NCI-H187 treated with DMSO at 0.1 percent for 48 hours (cell line): ENCODE measurements at regions not wholly inside any gene's neighbourhood (a gene's known extent, or its start where the extent isn't known, plus 50 kb on each side); places are given as distances from the start of the nearest gene placed in this dataset.

Experiments used
- DNase-seq: peaks from one replicate; lab custom pipeline; 2025; lab: John Stamatoyannopoulos, UW

DNA sequence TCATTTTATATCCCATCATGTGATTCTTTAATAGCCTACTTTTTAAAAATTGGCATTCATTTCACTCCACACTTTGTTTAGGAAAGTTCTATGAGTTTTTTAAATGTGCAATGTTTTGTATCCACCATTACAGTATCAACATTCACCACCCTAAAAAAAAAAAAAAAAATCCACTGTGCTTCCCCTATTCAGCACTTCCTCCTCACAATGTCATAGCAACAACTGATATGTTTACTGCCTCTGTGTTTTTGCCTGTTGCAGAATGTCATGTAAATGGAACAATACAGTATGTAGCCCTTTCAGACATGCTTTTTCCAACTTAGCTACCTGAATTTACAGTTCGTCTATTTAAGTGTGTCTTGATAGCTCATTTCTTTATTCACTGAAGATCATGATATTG lies 754.2 kb downstream of the FAM181B start:
- no peak for DNase-seq

DNA sequence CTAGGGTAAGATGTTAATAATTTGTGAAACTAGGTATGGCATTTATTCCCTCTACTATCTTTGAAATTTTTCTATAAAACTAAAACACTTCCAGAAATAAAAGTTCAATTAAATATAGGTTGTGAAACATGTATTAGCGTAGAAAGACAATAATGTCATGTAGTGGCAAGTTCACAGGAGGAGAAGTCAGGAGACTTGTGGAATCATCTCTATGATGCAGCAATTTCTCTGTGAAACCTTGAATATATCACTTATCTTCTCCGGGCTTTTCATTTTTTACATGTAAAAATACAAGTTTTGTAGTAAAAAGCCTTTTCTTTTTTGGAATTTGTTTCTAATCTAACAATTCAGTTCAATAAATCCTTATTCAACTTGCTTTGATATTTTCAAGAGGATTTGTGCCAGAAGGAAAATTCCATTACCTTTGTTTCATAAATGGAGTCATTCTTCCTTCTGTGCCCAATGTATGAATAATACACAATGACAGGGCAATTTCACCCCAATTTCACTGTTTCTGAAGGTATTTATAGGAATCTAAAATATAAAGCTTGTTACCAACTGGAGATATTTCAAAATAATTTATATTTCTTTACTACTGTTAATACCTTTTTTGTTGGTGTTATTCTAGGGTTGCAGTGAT lies 758.3 kb downstream of the FAM181B start:
- DNase-seq, result no peak

GRCh38 chr11:81970886-81971285 lies 762.8 kb downstream of the FAM181B start:
- DNase-seq, result no peak

- no peak for DNase-seq
Observed at GRCh38 chr11:81967242-81967641, 766.4 kb downstream of the FAM181B start.

- DNase-seq, result no peak
Observed at GRCh38 chr11:81966340-81966739, 767.3 kb downstream of the FAM181B start.

DNA sequence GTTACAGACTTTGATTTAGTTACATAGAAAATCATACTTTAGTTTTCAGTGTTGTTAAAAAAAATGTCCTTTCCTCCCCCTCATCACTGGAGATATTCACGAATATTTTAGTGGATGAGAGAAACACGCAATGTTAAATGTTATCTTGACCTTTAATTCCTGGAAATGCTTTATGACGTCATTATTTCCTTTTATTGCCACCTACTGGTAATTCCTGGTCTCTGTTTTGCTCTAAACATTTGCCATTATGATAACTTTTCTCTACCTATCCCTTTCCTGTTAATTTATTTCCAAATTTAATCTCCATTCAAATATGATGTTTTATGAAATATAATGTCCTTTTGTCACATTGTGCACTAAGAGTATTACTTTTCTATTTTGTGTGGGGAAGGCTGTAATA lies 770.6 kb downstream of the FAM181B start:
- DNase-seq, result no peak

DNA sequence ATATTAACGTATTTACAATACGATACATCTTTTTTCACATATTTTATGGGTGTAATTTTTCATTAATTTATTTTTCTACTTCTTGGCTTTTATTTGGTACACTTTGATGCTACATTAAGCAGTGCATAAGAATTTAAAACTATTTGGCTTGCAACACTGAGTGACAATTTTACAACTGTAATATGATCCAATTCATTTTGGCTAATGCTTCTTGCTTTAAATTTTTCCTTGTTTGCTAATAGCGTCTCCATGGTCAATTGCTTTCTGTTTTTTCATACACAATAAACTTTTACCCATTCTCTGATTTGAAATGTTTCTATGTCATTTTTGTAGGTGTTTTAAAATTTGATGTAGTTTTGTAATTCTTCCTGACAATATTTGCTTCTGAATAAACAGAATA lies 773.2 kb downstream of the FAM181B start:
- DNase-seq, result no peak

GRCh38 chr11:81959341-81959740 lies 774.3 kb downstream of the FAM181B start:
- no peak for DNase-seq

DNA sequence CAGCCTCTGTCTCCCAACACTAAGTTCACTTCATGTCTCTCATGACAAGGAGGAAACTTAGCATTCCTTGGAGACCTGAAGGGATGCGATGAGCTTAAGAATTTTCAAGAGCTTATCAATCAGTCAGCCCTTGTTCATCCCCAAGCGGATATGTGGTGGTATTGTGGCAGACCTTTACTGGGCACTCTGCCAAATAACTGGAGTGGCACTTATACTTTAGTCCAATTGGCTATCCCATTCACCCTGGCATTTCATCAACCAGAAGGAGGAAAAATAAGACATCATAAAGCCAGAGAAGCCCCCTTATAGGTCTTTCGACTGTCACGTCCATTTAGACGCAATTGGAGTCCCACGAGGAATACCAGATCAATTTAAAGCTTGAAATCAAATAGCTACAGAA lies 779.4 kb downstream of the FAM181B start:
- DNase-seq, result peak; percentile 11

DNA sequence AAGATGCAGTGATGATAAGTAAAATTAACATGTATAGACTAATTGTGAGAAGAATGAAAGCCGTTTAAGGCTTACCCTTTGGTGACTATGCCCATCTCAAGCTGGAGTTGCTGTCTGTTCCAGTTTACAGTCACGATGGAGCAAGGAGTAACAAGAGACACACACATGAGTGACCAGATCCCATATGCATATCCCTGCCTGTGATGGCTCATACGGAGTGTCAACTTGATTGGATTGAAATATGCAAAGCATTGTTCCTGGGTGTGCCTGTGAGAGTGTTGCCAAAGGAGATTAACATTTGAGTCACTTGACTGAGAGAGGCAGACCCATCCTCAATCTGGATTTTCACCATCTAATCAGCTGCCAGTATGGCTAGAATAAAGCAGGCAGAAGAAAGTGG lies 786.8 kb downstream of the FAM181B start:
- no peak for DNase-seq

DNA sequence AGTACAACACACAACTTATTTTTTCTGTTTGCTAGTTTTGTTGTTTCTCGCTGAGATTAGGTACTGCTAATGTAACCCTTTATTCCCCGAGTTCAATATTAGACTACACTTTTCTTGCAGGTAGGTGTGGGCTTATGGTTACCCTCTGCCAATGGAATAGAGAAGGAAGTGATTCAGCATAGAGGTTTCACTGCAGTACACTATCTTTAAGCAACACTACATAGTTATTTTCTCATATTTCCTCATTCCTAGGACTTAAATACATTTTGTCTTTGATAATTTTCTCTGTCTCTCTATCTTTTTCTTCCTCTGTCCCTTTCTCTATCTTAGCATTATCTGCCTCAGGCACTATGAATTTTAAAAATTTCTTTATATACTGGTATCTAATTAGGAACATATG lies 791.0 kb downstream of the FAM181B start:
- no peak for DNase-seq

DNA sequence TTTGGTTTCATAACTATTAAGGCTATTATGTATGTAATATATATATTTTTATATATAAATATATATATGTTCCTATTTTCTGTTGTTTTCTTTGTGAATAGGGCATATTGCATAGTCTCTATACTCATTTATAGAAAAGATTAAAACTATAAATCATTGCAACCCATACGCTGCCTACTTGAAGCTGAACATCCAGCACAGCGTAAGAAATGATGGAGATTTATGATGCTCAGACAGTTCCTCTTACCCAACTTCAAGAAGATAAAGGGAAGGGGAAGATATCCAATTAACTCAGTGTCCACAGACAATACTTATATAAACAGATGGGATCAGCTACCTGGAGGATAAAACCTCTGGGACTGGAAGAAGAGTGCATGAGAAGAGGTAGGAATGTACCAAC lies 791.7 kb downstream of the FAM181B start:
- DNase-seq, result no peak

- no peak for DNase-seq
Observed at GRCh38 chr11:81932303-81932702, 801.4 kb downstream of the FAM181B start.

DNA sequence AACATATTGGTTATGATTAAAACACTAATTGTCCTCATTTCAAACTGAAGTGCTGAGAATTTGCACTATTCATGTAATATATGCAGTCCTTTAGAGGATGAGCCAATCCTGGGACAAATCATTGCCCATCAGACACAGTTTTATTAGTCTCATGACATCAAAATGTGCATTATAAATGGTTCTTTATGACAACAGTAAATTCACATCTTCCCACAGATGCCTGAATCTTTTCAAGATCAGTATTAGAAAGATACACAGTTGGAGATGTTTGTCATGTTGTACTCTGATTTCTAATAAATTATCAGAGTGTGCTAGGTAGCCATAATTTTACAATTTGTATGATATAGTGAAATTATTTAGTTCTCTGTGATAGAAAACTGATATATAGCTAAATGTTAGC lies 813.5 kb downstream of the FAM181B start:
- DNase-seq, result no peak

DNA sequence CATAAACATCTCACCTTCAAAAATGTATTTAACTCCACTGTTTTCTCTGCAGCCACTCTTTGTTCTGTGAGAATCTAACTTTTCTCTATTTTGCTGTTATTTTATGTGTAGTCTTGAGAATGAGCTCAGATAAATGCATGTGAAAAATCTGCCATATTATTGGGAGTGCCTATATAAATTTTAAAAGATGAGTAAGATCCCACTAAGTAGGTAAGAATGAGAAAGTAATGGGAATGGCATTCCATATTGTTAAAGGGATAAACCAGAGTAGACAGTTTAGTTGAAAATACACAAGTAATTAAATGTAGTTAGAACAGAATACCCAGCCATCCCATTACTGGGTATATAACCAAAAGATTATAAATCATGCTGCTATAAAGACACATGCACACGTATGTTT lies 817.2 kb downstream of the FAM181B start:
- no peak for DNase-seq

DNA sequence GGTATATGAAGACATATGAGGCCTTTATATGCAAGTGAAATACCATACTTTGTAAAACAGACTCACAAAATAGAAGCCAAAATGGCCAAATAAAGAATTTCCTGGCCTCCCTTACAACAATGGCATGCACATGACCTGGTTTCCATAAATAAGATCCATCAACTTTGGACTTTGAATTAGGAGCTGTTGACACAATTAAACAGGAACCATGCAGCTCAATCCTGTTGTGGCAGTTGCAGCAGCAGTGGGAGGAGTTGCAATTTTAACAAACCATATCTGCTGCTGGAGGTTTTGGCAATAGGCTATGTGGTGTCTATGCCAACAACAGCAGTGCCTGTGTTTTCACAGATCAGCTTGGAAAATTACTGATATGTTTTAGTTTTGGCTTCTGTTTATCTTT lies 818.6 kb downstream of the FAM181B start:
- no peak for DNase-seq

DNA sequence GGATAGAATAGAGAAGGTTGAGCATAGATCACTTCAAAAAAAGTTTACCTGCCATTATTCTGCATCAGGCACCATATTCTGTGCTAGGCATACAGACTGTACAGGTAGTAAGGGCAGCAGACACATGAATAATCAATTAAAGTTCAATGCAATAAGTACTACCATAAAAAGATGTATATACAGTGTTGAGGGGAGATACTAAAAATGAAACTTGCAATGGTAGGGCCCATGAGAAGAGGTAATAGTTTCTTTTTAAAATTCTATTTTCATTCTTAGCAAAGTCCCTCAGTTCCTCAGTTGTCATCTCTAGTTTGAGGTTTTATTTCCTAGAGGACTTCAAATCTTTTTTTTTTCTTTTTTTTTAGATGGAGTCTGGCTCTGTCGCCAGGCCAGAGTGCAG lies 819.9 kb downstream of the FAM181B start:
- DNase-seq, result no peak

- DNase-seq, result no peak
Observed at GRCh38 chr11:81907996-81908395, 825.7 kb downstream of the FAM181B start.

DNA sequence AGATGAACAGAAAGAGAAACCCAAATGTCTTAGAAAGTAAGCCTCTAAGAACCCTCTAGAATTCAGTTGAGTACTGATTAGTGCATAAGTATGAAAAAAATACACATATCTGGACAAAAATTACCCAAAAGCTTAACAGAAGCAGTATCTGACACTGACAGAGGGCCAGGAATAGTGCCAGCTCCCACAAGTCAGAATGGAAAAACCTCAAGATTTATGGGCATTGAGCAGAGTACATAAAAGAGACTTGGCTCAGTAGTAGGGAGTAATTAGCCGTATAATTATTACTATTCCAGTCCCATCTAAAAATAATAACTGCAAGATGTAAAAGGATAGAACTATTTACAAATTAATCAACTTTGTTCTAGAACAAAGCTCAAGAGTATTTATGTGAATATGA lies 834.5 kb downstream of the FAM181B start:
- no peak for DNase-seq

GRCh38 chr11:81897639-81898038 lies 836.0 kb downstream of the FAM181B start:
- no peak for DNase-seq

DNA sequence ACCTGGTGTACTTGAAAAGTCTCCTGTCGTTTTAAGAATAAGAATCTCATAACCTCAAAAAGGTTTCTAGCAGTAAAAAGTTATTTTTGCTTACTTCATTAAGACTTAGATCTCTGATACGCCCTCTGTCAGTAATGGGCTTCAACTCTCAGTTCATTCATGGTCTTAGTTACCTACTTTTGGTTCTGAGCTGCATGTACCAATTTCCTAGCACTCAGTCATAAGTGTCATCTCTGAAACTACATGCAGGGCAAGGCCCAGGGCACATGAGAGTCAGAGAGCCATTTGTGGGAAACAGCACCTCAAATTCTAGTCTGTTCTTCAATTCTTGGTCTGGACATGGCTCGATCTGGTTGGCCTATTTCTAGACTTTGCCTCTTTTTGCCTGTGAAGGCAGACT lies 838.4 kb downstream of the FAM181B start:
- DNase-seq, result no peak

DNA sequence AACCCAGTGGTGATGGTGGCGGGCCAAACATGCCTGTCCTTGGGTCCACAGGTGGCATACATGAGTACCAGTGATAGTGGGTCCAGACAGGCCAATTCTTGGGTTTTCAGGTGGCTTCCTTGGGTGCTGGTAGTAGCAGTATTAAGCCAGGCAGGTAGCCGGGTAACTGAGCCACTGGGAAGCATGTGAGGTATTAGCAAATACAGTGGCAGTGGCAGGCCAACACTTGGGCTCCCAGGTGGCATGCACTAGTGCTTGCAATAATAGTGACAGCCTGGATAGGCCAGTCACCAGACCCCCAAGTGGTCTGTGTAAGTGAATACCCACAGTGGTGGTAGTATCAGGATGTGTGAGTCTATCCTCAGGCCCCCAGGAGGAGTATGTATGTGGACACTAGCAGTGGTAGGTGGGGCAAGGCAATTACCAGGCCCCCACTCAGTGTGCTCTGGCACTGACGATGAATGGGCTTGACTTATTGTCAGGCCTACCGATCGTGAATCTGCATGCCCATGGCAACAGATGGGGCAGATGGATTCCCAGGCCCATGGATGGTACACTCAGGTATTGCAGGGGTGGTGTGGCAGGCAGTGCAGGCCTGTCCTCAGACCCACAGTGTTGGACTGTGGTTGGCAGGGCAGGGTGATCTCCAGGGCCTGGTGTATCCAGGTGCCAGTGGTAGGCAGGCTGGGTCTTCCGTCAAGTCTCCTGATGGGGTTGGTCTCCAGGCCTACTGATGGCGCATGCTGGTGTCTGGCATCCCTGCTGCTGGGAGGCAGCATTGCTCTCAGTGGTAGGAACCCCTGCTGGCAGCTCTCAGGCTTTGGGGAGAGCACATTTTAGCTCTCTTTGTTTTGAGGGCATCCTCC lies 840.7 kb downstream of the FAM181B start:
- DNase-seq, result no peak

- no peak for DNase-seq
Observed at GRCh38 chr11:81888391-81888790, 845.3 kb downstream of the FAM181B start.

DNA sequence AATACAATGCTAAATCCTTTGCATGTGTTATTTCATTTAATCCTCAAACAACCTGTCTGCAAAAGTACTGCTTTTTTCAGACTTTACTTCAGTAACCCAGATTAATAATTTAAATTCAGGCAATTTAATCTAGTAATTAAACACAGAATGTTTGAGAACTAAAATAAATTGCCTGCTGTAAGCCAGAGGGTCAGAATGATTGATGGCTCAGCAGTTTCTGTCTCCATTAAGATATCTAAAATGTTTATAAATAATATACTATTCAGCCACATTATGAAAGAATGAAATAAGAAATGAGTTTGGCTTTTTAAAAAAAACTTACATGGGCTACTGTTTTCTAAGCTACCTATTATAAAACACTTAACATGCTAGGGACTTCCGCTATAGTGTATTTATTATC lies 846.0 kb downstream of the FAM181B start:
- no peak for DNase-seq
